Activated CD8-positive, alpha-beta memory T cell treated with anti-CD3 and anti-CD28 coated beads for 4 hours (primary cell): ENCODE measurements at regions not wholly inside any gene's neighbourhood (a gene's known extent, or its start where the extent isn't known, plus 50 kb on each side); places are given as distances from the start of the nearest gene placed in this dataset.

Experiments used
- DNase-seq, 2 donors: peaks; one replicate each; pipeline ENCODE4 v3.0.0-alpha.2; 2020; ENCODE audit warnings: low read depth in 2 of 2

DNA sequence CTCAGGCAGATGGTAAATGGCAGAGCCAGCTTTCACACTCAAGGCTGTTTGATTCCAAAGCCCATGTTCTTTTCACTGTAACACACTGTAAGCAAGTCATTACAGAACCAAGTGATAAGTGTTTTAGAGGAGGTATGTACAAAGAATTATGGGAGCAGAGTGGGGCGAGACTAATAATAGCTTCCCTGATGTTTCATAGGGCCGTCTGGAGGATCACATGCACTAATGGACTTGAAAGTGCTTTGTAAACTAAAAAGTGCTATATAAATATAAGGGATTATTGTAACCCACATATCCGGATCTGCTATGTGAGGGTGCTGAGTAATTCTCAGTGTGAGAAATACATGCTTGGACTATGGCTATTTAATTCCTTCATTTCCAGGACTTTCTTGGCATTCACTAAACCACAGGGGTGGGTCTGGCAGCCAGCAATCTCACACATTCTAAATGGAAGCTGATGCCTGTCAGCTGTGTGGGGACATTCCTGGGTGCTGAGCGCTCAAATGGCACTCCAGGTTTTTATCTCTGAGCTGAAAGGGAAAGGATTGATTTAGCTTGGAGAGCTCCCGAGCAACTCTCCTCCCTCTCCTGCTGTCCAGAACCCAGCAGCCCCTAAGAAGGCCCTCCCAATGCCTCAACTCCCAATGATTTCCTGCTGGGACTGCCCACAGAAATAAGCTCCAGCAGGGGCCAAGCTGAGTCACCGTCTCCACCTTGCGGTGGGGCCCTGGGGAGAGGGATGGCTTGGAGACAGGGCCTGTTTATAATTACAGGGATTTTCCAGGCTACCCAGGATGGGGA is 222.8 kb downstream of the SOX11 start:
- no peak for DNase-seq

DNA sequence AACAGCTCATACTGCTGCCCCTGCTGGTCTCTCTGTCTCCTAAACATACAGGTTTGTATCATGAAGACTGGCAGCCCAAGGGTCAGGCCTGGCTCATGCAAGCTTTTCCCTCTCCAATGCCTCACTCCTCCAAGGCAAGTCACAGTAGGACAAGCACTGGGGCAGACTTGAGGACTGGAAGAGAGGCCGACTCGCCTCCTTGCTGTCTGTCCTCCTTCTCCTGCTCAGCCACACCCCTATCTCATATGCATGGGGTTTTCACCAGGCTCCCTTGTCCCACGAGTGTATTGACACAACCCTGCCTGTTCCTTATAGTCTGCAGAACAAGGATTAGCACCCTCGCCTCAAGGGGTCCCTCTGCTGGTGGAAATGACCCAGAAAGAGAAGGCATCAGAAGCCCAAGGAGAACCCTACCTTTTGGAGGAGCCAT is 223.7 kb downstream of the SOX11 start:
- DNase-seq = no peak

DNA sequence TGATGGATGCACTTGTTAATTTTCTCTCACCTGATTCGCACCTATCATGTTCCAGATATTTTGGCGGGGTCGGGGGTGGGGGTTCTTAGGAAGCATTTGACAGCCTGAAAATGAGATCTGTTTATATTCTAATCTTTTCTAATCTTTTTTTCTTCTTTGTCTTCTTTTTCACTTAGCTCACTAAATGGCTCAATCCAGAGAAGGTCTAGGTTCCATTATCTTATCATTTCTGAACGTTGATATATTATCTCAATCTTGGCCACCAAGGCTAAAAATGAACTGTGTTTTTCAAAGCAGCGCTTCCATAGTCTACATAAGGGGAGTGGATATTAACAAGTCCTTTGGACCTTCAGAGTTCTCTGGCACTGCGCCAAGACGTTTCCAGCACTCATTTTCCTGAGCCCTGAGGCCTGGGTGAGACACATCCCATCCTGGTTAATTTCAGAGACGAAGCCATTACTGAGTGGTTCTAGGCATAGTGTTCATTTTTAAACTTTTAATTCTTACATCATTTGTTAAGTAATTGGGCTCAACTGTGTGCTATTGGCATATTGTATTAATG is 229.0 kb downstream of the SOX11 start:
- DNase-seq = no peak

DNA sequence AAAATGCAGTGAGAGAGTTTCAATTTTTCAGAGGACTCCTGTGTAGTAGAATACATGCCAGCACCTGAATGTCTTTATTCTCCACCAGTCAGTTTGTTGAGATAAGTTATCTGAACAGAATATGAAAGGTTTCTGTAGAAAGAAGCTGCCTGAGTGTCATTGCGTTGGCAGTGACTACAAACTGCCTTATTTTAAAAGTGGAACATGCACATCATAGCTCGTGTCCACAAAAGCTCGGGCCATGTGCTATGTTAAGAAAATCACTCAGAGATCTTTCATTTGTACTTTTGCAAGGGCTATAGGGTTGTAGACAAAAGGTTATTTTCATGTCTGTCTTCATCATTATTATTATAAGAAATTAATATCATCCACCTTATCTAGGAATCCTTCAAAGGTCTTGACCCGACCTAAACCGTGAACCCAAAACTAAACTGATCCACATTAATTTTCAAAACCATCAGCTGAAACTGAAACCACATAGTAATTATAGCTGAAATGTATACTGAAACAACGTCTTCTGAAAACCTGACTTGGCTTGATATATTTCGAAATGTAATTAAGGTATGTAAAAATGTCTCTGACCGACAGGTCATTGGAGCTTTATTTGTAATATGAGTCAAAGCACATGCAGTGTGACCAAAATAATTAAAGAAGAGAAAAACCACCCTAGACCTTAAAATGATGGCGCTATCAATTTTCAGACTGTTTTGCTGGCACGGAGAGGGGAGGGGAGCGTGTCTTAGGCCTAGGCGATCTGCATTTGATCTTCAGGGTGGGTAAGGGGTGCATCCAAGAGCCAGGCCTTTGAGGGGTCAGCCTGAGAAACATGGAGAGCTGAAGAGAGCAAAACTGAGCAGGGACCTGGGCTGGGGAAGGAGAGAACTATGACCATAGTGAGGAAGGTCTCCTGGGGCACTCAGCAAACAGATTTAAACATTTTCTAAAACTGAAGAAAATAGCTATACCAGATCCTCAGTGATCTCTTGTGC is 232.1 kb downstream of the SOX11 start:
- DNase-seq = no peak

DNA sequence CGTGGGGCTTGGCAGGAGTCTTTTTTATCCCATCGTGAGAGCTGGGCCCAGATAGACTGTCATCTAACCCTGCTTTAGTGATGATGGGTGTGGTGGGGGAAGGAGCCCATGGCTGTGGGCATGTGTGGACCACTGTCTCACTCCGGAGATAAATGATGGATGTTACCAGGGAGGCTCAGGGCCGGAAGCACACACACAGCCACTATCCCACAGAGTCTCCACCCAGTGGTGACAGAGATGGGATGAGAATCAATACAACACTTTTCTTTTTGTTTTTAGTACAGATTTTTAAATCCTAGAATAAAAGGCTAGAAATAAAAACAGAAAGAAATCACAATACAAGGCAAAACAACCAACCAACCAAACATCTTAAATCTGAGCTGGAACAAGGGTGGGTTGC is 233.4 kb downstream of the SOX11 start:
- DNase-seq = no peak

DNA sequence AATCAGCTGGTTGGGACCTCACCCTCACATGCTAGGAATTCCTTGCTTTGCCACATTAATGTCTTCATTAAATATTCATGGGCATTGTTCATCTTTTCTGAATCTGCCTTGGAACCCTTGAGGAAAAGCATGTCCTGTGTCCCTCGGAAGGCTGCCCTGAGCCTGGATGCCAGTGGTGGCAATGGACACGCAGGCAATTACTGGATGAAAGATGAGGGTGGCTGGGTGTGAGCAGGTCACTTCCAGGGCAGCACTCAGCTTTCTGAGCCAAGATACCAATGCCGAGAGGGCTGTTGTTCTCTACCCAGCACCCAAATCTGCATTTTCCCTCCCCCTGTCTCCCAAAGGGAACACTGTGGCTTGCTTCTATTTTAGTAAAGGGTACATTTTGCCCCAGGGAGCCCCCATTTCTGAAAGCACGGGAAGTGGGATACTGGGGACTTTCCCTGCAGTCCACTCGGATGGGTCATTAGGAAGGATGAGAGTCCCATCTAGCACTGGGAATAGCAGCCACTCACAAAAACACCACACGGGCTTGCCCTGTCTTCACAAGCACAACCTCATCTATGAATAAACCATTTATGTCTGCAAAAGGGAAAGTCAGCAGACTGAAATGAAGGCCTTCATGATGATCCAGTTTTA is 234.8 kb downstream of the SOX11 start:
- DNase-seq = no peak

DNA sequence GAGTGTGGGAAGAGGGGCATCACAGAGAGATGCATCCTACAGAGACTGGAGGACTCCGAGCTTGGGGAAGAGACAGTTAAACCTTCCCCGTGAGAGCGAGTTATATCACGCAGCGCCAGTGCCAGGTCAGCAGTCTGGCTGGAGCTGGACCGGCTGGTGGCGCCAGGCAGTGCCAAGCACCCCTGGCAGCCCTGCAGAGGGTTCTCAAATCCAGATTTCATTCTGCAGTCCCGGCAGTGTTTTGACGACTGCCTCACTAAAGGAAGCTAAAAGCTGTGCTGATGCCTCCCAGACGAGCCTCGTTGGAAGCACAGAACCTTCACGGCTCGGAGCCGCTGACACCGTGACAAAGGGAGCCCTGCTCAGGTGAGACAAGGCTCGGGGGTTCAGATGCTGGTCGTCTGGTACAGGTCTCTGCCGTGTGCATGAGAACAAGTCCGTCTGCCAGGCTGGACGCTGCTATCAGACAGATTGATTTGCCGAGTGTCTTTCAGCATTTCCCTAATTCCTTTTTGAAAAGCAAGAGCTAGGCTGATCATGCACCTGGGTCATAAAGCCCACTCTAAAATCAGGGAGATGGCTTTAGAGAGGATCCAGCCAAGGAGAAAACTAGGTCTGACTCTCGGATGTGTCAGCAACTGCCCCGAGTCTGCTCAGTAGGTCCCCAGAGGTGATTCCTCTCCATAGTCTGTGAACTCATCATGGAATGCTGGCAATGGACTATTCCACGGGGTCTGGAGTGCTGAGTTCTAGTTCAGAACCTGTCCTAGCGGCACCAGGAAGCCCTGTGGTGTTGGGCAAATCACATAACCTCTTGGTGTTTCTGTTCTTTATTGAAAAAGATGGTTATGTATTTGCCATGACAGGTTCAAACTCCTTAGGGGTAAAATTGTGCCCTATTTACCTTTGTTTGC is 240.6 kb downstream of the SOX11 start:
- DNase-seq = no peak

DNA sequence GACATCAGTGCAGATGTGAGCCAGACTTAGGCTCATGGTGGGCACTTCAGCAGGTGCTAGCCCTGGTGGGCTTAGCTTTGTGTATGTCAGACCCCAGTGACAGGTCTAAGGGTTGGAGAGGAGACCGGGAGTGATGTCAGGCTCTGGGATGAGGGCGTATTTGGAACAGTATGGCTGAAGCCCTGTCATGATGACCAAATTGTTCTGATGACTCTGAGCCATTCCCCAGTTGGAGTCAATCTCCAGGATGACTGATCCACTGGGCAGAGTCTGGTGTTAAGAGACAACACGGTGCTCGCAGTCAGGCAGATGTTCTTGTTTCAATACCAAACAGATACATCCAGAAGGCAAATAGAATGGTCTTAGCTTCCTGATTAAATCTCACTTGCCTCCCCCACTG is 241.5 kb downstream of the SOX11 start:
- DNase-seq = no peak

DNA sequence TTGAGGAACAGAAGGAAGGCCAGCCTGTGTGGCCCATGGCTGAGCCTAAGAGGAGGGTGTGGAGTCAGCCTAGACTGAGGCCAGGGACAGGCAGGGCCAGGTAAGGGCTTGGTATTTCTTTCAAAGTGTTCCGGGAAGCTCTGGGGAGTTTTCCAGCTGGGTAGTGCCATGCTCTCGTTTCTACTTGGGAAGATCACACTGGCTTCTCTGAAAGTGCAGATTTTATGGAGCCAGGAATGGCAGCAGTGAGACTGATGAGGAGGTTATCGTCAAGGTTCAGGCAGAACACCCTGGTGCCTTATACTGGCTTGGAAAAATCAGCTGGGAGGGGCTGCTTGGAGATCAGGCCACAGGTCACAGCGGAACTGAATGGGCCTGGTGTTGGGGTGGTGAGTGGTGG is 245.1 kb downstream of the SOX11 start:
- no peak for DNase-seq

DNA sequence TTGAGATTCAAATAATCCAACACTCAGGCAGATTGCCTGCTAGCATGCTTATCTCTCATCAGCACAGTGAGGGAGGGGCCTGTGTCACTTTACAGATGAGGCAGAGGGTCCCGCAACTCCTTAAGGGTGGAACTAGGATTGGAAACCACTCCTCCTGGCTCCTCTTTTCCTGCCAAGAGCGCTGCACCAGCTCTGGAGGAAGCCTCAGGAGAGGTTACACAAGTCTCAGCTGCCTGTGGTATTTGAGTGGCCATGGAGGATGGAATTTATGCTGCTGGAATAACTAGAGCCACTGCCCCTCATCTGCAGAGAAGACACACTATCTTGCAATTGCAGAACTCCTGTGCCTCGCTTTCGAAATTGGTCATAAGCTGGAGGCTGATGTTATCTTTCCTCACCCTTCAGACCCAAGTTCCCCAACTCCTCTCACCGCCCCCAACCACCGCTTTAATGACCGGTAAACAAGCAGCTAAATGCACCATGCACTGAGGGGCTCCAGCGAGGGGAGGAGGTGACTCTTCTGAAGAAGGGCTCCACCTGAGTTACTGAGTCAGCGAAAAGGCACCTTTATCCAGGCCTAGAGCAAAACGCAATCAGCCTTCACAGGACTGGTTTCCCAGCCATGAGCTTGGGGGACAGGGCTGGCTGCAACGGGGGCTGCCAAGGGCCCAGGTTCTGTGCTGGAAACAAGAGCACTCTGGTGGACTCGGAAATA is 245.8 kb downstream of the SOX11 start:
- no peak for DNase-seq

DNA sequence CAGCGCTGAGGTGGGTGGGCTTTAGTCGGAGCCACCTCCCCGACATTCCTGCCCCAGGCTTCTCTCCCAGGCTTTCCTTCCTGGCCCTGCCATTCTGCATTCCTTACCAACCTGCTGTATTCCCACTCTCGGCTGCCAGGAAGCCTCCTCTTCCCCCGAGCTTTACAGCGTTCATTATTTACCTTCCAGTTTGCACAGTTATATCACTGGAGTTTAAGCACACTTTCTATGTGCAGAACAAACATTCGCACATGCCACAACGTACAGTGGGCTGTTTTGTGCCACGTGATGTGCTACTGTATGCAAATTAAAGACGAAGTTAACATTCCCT is 246.3 kb downstream of the SOX11 start:
- no peak for DNase-seq

DNA sequence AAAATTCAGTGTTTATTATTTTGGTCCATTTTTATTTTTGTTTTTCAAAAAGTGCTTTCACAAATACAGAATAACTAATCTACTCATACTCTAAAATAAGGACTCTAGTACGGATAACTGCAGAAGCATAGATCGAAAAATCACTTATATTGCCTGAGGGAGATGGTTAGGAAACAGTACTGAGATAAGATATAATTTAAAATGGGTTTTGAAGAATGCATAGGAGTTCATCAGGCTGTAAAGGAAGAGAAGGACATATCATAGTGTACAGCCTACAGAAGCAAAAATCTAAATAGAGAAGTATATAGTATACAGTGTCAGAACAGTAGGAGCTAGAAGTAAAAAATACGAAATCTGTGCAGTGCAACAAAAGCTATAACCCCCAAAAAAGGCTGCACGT is 247.4 kb downstream of the SOX11 start:
- no peak for DNase-seq

DNA sequence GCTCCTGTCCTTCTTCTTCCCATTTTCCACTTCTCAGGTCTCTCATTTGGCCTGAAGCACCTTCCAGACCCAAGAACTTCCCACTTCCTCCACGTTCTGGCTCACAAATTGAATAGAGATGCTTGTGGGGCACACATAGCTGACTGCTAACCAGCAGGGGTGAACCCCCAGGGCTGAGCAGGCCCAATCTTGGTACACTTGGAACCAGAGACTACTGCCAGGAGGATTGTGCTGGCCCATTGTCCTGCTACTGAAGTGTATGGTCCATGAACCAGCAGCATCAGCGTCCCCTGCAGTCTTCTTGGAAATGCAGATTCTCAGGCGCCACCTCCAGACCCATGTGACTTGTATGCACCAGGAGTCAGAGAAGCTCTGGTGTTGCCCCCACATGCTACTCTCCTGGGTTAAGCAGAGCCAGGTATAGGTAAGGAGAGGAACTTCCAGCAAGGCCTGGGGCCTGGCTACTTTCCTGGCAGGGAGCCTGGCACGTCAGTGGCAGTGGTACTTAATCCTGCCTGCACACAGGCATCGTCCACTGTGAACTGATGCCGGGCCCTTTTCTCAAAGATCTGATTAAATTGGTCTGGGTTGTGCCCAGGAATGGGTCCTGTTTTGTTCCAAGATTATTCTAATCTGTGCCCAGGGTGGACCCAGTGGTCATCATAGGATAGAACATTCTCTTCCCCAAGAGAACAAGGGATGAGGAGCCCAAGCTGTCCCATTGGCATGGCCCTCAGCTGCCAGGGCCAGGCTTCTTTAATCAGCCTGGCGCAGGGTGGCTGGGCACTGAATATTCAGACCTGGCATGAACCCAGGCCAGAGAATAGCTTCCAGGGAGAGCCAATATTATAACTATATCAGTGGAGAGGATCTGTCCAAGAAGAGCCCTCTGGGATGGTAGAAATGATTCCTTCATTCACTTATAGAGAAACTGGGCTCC is 248.7 kb downstream of the SOX11 start:
- DNase-seq = no peak

DNA sequence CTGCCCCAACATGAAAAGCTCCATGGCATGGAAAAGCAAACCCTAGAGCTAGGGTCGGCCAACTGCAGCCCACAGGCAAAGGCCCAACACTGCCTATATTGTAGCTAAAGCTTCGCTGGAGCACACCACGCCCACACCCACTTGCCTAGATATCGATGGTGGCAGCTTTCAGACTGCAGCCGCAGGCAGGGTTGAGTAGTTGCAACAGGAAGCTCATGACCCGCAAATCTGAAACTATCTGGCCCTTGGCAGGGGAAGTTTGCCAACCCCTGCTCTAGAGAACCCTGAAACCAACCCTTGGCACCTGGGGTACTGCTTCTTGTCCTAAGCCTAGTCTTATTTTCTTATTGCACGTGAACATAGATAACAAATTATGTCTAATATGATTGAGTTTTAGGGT is 250.0 kb downstream of the SOX11 start:
- DNase-seq = no peak

DNA sequence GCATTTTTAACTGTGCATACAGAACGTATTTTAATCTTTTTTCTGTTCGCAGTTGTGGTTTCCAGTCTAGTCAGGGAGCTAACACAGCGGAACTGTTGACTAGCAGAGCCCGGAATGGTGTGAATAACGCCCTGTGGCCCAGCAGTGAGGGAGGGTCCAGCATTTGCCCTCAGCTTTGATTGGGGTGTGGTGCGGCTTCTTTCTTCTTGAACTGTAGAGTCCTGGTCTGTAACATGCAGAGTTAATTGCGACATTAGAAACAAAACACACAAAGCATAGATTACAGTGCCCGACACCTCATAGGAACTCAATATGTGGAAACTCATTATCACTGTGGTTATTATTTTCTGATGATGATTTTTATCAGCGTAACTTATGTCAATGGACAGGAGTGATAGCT is 253.6 kb downstream of the SOX11 start:
- DNase-seq = no peak

DNA sequence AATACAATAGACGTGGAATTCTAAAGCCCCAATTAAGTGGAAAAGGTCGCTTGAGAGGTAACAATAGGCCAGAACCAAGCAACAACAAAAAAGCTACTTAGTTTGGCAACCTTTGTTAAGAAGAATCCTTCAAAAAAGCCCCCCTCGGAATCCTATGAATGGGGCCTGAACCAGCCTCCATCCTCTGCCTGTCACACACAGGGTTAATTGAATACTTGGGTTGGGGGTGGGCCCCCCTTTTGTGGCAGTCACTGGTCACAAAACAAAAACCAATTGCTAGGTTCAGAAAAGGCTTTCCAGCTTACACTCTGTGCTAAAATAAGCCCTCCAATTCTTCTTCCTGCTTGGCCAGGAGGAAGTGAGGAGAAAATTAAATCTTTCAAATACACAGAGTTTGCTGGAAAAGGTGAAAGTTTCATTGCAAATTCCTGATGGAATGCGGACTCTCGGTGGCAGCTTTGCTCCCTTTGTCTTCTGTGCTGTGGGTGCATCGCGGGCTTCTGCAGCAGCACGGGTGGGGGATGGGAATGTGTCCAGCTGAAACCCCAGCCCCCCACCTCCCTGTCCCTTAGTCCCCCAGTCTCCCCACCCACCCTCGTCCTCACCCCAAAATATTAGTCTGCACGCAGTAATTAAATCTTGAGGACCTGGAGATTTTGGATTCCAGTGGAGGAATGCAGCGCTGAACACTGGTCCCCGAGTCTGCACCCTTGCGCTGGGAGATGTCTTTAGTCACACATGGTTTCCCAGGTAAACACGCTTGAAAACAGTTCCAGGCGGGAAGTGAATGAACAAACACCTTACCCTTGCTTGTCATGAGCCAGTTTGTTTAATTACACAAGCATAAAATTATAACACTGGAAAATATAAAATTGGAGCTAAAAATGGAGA is 254.3 kb downstream of the SOX11 start:
- DNase-seq = no peak

DNA sequence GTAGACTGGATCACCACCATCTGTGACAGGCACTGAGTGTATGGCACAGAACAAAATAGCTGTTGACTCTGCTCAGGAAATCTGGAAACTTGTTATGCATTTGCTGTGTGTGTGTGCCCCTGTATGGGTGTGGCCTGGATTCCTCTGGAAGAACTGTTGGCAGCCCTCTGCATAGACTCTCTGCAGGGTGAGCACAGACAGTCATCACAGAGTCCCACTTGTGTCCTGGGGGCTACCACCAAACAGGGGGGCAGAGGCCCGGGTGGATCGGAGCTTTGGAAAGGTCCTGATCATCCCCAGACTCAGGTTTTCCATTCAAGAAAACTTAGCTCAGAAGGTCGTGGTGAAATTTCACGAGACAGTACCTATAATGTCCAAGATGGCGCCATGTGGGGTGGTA is 258.6 kb downstream of the SOX11 start:
- no peak for DNase-seq

DNA sequence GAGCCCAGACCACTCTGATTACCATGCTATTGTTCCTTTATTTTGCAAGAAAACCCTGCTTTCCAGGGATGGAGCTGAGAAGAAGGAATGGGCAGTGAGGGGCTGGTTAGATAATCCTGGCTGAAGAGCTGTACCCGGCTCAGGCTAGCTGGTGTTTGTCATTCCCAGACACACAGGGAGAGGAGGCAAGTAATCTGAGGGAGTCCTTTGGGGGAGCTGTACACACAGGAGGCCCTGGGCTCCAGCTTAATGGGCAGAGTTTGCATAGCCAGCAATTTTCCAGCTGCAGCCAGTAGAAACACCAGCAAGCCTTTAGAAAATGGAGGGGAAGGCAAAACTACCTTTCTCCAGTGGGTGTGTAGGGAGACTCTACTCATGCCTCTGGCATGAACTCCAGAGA is 259.3 kb downstream of the SOX11 start:
- DNase-seq = no peak
